GM23338 (cell line): ENCODE measurements at regions not wholly inside any gene's neighbourhood (a gene's known extent, or its start where the extent isn't known, plus 50 kb on each side); places are given as distances from the start of the nearest gene placed in this dataset.

Experiments
- ATAC-seq: fragments of 200-7000 bp; cut with Tn5 transposase; 3 replicates; pipeline ENCODE4 v1.9.1; 2020
- DNase-seq: peaks from one replicate; pipeline ENCODE4 v3.0.0-alpha.2; 2015; ENCODE audit warnings: low spot score
- H2AFZ ChIP-seq: fragments of 200-600 bp; sonication (generic); 2 replicates; pipeline ENCODE4 v1.8.0; 2016; ENCODE audit warnings: antibody characterized with exemption, mild to moderate bottlenecking, moderate library complexity
- H3F3A ChIP-seq: fragments of 200-600 bp; sonication (generic); replicated peaks from 2 replicates; pipeline ENCODE4 v1.8.0; 2017; ENCODE audit warnings: antibody characterized with exemption, mixed run types, low read depth
- H3K27ac ChIP-seq: fragments of 200-600 bp; sonication (generic); 2 replicates; pipeline ENCODE4 v1.6.1; 2016; ENCODE audit warnings: low read depth
- H3K27me3 ChIP-seq: fragments of 200-600 bp; sonication (generic); 2 replicates; pipeline ENCODE4 v1.8.0; 2016; ENCODE audit warnings: mild to moderate bottlenecking, mixed run types, moderate library complexity; ENCODE audit not compliant: insufficient read depth
- H3K36me3 ChIP-seq: fragments of 200-600 bp; sonication (generic); 2 replicates; pipeline ENCODE4 v1.8.0; 2016; ENCODE audit warnings: mild to moderate bottlenecking; ENCODE audit not compliant: insufficient read depth
- H3K4me1 ChIP-seq: fragments of 200-600 bp; sonication (generic); 2 replicates; pipeline ENCODE4 v1.8.0; 2016; ENCODE audit warnings: mild to moderate bottlenecking, moderate library complexity; ENCODE audit not compliant: insufficient read depth
- H3K4me2 ChIP-seq: fragments of 200-600 bp; sonication (generic); 2 replicates; pipeline ENCODE4 v1.7.1; 2017; ENCODE audit warnings: mixed run types
- H3K4me3 ChIP-seq: fragments of 200-600 bp; sonication (generic); 2 replicates; pipeline ENCODE4 v1.6.1; 2016; ENCODE audit warnings: mixed run types
- H3K79me2 ChIP-seq: fragments of 200-600 bp; sonication (generic); replicated peaks from 2 replicates; pipeline ENCODE4 v1.8.0; 2017; ENCODE audit warnings: mild to moderate bottlenecking; ENCODE audit not compliant: insufficient read depth
- H3K9me2 ChIP-seq: fragments of 200-600 bp; sonication (generic); 2 replicates; pipeline ENCODE4 v1.8.0; 2017; ENCODE audit not compliant: insufficient read depth
- H4K20me1 ChIP-seq: fragments of 200-600 bp; sonication (generic); replicated peaks from 2 replicates; pipeline ENCODE4 v1.8.0; 2017; ENCODE audit warnings: mild to moderate bottlenecking; ENCODE audit not compliant: insufficient read depth
- H3K27ac Mint-ChIP-seq: 2 replicates; pipeline ENCODE4 v1.8.0; 2020; ENCODE audit warnings: inconsistent platforms, mild to moderate bottlenecking, moderate library complexity, mixed read lengths
- H3K27me3 Mint-ChIP-seq: 3 replicates; pipeline ENCODE4 v1.8.0; 2022; ENCODE audit warnings: low read depth, mild to moderate bottlenecking, moderate library complexity, mixed read lengths, inconsistent platforms; ENCODE audit not compliant: insufficient read depth, poor library complexity
- H3K36me3 Mint-ChIP-seq: 3 replicates; pipeline ENCODE4 v1.8.0; 2021; ENCODE audit warnings: low read depth, mild to moderate bottlenecking, inconsistent platforms, moderate library complexity, mixed read lengths
- H3K4me1 Mint-ChIP-seq: 3 replicates; pipeline ENCODE4 v1.8.0; 2020; ENCODE audit warnings: mild to moderate bottlenecking, inconsistent platforms, mixed read lengths
- H3K4me3 Mint-ChIP-seq: 3 replicates; pipeline ENCODE4 v1.8.0; 2021; ENCODE audit warnings: moderate library complexity, mild to moderate bottlenecking, inconsistent platforms, mixed read lengths
- H3K9me3 Mint-ChIP-seq: 3 replicates; pipeline ENCODE4 v1.8.0; 2020; ENCODE audit warnings: moderate library complexity, mild to moderate bottlenecking, inconsistent platforms, mixed read lengths
- NANOG ChIP-seq: IDR thresholded peaks from 2 replicates; pipeline ENCODE4 v1.6.1; 2016; ENCODE audit warnings: antibody characterized with exemption, borderline replicate concordance
- STAT1 ChIP-seq: IDR thresholded peaks from one replicate; pipeline ENCODE4 v1.6.1; 2016; ENCODE audit warnings: antibody characterized with exemption; ENCODE audit not compliant: unreplicated experiment
- ZNF114 ChIP-seq: fragments of 250-450 bp; sonication (Bioruptor Pico); IDR thresholded peaks from 2 replicates; pipeline ENCODE4 v1.5.0; 2020; ENCODE audit warnings: mild to moderate bottlenecking, moderate library complexity
- TF ChIP-seq, protein P1 (sequence below): fragments of 250-450 bp; sonication (Bioruptor Pico); IDR thresholded peaks from 2 replicates; pipeline ENCODE4 v1.5.0; 2020; ENCODE audit warnings: mild to moderate bottlenecking, moderate library complexity
- TF ChIP-seq, protein P2 (sequence below), 2 experiments: fragments of 200-600 bp in 1 of 2; sonication (generic) in 1 of 2; conservative IDR thresholded peaks; 2 replicates each; pipeline versions ENCODE4 v1.5.1 to v1.6.1; 2016 to 2017; ENCODE audit warnings: antibody characterized with exemption in 2 of 2, low read depth in 2 of 2, mild to moderate bottlenecking in 2 of 2, moderate library complexity in 1 of 2

DNA sequence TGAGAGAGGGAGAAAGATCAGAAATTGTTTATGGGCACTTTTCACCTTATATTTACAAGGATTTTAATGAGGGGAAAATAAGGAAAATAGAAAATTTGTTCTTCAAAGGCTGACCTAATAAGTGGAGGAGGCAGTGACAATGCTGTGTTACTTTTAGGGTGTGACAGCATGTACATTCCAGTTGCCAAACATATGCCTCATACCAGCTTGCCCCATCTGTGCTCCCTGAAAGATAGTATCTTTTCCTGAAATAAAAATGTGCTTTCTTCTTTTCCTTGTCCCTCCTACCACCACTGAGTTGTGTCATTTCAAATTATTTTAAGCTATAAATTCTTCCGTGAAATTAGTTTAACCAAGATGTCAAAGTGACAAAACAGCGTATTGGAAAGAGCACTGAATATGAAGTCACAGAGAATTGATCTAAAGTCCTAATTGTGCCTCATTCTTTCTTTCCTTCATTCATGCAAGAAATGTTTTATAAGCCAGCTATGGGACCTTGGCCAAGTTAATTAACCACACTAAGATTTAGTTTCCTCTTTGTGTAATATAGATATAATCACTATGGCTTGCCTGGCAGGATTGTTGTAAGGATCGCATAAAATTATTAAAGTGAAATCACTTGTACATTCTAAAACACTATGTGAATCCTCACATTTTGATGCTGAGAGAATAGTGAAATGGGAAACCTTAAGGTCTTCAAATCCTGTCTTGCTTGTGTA, 1307.5 kb upstream of the TENM4 start (continued):
- TF ChIP-seq, protein P1, sequence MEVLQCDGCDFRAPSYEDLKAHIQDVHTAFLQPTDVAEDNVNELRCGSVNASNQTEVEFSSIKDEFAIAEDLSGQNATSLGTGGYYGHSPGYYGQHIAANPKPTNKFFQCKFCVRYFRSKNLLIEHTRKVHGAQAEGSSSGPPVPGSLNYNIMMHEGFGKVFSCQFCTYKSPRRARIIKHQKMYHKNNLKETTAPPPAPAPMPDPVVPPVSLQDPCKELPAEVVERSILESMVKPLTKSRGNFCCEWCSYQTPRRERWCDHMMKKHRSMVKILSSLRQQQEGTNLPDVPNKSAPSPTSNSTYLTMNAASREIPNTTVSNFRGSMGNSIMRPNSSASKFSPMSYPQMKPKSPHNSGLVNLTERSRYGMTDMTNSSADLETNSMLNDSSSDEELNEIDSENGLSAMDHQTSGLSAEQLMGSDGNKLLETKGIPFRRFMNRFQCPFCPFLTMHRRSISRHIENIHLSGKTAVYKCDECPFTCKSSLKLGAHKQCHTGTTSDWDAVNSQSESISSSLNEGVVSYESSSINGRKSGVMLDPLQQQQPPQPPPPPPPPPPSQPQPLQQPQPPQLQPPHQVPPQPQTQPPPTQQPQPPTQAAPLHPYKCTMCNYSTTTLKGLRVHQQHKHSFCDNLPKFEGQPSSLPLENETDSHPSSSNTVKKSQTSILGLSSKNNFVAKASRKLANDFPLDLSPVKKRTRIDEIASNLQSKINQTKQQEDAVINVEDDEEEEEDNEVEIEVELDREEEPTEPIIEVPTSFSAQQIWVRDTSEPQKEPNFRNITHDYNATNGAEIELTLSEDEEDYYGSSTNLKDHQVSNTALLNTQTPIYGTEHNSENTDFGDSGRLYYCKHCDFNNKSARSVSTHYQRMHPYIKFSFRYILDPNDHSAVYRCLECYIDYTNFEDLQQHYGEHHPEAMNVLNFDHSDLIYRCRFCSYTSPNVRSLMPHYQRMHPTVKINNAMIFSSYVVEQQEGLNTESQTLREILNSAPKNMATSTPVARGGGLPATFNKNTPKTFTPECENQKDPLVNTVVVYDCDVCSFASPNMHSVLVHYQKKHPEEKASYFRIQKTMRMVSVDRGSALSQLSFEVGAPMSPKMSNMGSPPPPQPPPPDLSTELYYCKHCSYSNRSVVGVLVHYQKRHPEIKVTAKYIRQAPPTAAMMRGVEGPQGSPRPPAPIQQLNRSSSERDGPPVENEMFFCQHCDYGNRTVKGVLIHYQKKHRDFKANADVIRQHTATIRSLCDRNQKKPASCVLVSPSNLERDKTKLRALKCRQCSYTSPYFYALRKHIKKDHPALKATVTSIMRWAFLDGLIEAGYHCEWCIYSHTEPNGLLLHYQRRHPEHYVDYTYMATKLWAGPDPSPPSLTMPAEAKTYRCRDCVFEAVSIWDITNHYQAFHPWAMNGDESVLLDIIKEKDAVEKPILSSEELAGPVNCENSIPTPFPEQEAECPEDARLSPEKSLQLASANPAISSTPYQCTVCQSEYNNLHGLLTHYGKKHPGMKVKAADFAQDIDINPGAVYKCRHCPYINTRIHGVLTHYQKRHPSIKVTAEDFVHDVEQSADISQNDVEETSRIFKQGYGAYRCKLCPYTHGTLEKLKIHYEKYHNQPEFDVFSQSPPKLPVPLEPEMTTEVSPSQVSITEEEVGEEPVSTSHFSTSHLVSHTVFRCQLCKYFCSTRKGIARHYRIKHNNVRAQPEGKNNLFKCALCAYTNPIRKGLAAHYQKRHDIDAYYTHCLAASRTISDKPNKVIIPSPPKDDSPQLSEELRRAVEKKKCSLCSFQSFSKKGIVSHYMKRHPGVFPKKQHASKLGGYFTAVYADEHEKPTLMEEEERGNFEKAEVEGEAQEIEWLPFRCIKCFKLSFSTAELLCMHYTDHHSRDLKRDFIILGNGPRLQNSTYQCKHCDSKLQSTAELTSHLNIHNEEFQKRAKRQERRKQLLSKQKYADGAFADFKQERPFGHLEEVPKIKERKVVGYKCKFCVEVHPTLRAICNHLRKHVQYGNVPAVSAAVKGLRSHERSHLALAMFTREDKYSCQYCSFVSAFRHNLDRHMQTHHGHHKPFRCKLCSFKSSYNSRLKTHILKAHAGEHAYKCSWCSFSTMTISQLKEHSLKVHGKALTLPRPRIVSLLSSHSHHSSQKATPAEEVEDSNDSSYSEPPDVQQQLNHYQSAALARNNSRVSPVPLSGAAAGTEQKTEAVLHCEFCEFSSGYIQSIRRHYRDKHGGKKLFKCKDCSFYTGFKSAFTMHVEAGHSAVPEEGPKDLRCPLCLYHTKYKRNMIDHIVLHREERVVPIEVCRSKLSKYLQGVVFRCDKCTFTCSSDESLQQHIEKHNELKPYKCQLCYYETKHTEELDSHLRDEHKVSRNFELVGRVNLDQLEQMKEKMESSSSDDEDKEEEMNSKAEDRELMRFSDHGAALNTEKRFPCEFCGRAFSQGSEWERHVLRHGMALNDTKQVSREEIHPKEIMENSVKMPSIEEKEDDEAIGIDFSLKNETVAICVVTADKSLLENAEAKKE: no peak
- TF ChIP-seq, protein P2, sequence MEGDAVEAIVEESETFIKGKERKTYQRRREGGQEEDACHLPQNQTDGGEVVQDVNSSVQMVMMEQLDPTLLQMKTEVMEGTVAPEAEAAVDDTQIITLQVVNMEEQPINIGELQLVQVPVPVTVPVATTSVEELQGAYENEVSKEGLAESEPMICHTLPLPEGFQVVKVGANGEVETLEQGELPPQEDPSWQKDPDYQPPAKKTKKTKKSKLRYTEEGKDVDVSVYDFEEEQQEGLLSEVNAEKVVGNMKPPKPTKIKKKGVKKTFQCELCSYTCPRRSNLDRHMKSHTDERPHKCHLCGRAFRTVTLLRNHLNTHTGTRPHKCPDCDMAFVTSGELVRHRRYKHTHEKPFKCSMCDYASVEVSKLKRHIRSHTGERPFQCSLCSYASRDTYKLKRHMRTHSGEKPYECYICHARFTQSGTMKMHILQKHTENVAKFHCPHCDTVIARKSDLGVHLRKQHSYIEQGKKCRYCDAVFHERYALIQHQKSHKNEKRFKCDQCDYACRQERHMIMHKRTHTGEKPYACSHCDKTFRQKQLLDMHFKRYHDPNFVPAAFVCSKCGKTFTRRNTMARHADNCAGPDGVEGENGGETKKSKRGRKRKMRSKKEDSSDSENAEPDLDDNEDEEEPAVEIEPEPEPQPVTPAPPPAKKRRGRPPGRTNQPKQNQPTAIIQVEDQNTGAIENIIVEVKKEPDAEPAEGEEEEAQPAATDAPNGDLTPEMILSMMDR (conservative IDR thresholded peaks at IDR 0.05; ENCODE audit: low read depth in 2 of 2): no peak
- no peak for TF ChIP-seq ZNF114 (CRISPR knock-in tag)
- no peak for TF ChIP-seq STAT1
- TF ChIP-seq NANOG: no peak

DNA sequence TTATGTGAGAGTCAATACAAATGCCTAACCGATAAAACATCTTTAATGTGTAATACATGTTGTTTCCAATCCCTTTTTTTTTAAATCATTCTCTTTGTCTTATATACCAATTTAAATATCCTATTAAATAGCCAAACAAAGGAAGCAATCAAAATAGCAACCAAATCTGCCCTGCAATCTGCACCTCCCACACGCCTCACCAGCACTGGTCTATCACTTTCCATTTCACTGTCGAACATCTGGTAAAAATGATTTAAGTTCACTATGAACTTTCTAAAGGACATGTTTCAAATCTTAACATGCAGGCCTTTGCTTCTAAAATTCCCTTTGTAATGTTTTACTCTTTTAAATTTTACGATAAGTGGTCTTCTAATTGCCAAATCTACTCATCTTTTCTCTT, 1305.5 kb upstream of the TENM4 start:
- Histone ChIP-seq H3K9me2 (peaks cover 7% of the 10 kb centered on the region), H3K4me2 (no peak overlapping the region), H3K27ac (no peak overlapping the region), H3K4me1 (peaks cover 11% of the 10 kb centered on the region), H3K4me3 (no peak overlapping the region), H3K36me3 (no peaks in the 10 kb centered on the region), H3K27me3 (no peaks in the 10 kb centered on the region), H3K79me2 (no peaks in the 10 kb centered on the region), H3F3A (no peaks in the 10 kb centered on the region), H4K20me1 (no peaks in the 10 kb centered on the region), H2AFZ (no peak overlapping the region; the same call in 1 of the 2 replicates)
- ATAC-seq (no peak), DNase-seq (no peak)
- H3K4me1 Mint-ChIP-seq: peaks cover 3% of the 10 kb centered on the region; the same call in 2 of the 3 replicates
- H3K27ac Mint-ChIP-seq: no peak overlapping the region
- no peak overlapping the region for H3K4me3 Mint-ChIP-seq
- peaks cover 2% of the 10 kb centered on the region for H3K27me3 Mint-ChIP-seq
- H3K9me3 Mint-ChIP-seq: no peaks in the 10 kb centered on the region
- H3K36me3 Mint-ChIP-seq: no peaks in the 10 kb centered on the region
- TF ChIP-seq STAT1: no peak
- TF ChIP-seq ZNF114 (CRISPR knock-in tag): no peak
